ENCODE measurements at regions not wholly inside any gene's neighbourhood (a gene's known extent, or its start where the extent isn't known, plus 50 kb on each side); places are given as distances from the start of the nearest gene placed in this dataset.
"Not testable (repeated sequence)": the region's sequence is repeated elsewhere in the genome, so short reads cannot be mapped to it uniquely, and the experiment has no call there.

DNA sequence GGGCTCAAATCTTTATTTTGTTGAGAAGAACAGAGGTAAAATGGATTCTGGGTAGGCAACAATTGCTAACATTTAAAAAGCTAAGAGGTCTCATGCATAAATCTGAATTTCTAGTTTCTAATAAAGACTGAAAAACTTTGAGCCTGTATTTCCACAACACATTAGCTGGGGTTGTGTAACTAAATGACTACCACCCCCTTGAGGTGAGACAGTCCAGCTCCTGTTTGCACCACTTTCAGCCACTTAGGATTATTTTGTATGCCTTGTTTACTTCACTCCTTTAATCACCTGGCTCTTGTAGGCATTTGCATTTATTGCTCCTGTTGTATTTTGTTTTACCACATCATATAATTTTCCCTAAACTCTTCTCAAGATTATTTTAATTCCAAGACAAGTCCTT is 376.6 kb downstream of the PTH2R start:
- Histone ChIP-seq H3K9me3 (no peaks in the 10 kb centered on the region), H3K4me3 (no peak overlapping the region), H3K4me1 (no peaks in the 10 kb centered on the region), H3K27ac (no peak overlapping the region), H3K36me3 (no peaks in the 10 kb centered on the region), H3K27me3 (no peaks in the 10 kb centered on the region)
- no peak for DNase-seq
- TF ChIP-seq, protein P1, sequence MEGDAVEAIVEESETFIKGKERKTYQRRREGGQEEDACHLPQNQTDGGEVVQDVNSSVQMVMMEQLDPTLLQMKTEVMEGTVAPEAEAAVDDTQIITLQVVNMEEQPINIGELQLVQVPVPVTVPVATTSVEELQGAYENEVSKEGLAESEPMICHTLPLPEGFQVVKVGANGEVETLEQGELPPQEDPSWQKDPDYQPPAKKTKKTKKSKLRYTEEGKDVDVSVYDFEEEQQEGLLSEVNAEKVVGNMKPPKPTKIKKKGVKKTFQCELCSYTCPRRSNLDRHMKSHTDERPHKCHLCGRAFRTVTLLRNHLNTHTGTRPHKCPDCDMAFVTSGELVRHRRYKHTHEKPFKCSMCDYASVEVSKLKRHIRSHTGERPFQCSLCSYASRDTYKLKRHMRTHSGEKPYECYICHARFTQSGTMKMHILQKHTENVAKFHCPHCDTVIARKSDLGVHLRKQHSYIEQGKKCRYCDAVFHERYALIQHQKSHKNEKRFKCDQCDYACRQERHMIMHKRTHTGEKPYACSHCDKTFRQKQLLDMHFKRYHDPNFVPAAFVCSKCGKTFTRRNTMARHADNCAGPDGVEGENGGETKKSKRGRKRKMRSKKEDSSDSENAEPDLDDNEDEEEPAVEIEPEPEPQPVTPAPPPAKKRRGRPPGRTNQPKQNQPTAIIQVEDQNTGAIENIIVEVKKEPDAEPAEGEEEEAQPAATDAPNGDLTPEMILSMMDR (IDR thresholded peaks at IDR 0.05) = no peak
- intact Hi-C loops (cut with DNase I; ENCODE audit: low total_unique reads) = no loop called here

DNA sequence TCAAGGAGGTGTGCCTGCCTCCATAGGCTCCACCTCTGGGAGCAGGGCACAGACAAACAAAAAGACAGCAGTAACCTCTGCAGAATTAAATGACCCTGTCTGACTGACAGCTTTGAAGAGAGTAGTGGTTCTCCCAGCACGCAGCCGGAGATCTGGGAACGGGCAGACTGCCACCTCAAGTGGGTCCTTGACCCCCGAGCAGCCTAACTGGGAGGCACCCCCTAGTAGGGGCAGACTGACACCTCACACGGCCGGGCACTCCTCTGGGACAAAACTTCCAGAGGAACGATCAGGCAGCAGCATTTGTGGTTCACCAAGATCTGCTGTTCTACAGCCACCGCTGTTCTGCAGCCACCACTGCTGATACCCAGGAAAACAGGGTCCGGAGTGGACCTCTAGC is 378.2 kb downstream of the PTH2R start:
- DNase-seq; H3K9me3 ChIP-seq; H3K27me3 ChIP-seq; H3K4me3 ChIP-seq; H3K4me1 ChIP-seq; H3K36me3 ChIP-seq; intact Hi-C loops (cut with DNase I; ENCODE audit: low total_unique reads); H3K27ac ChIP-seq: not testable (repeated sequence)

DNA sequence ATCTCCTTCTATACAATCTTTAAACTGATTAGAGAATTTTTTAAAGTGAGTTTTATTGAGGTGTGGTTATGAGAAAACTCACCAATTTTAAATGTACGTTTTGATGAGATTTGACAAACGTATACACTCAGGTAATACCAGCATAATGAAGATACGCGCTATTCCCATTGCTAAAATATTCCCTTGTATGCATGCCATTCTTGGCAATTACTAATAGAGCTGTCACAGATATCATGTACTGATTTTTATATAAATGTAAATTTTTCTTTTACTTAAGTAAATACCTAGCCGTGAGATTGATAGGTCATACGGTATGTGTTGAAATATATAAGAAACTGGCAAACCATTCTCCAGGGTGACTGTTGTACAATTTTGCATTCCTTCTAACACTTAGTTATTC is 384.7 kb downstream of the PTH2R start:
- Histone ChIP-seq H3K36me3 (no peaks in the 10 kb centered on the region), H3K4me3 (no peak overlapping the region), H3K9me3 (no peaks in the 10 kb centered on the region), H3K27me3 (no peaks in the 10 kb centered on the region), H3K27ac (no peak overlapping the region), H3K4me1 (no peaks in the 10 kb centered on the region)
- DNase-seq = no peak
- TF ChIP-seq, protein P1 (IDR thresholded peaks at IDR 0.05) = no peak
- intact Hi-C loops (cut with DNase I; ENCODE audit: low total_unique reads) = no loop called here

DNA sequence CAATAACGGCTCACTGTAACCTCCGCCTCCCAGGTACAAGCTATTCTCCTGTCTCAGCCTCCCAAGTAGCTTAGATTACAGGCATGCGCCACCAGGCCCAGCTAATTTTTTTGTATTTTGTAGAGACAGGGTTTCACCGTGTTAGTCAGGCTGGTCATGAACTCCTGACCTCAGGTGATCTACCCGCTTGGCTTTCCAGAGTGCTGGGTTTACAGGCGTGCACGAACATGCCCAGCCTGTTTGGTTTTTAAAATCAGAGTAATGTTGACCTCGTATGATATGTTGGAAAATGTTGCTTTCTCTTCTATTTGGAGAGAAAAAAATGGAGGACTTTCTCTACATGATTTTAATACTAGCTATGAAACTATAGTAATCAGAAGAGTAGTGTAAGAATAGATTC is 386.2 kb downstream of the PTH2R start:
- Histone ChIP-seq H3K36me3 (no peaks in the 10 kb centered on the region), H3K4me3 (no peak overlapping the region), H3K27me3 (no peaks in the 10 kb centered on the region), H3K4me1 (no peaks in the 10 kb centered on the region), H3K27ac (no peak overlapping the region), H3K9me3 (no peaks in the 10 kb centered on the region)
- TF ChIP-seq, protein P1 (IDR thresholded peaks at IDR 0.05) = no peak
- DNase-seq = no peak
- intact Hi-C loops (cut with DNase I; ENCODE audit: low total_unique reads) = no loop called here

DNA sequence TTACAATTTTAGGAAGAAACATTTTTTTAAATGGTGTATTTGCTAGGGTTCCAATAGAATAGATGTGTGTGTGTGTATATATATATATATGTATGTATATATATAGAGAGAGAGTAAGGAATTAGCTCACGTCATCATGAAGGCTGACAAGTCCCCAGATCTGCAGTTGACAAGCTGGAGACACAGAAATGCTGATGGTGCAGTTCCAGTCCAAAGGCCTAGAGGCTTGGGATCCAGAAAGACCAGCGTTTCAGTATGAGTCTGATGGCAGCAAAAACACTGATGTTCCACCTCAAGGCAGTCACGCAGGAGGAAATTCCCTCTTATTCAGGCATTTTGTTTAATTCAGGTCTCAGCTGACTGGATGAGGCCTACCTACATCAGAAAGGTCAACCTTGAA is 386.8 kb downstream of the PTH2R start:
- H3K27ac ChIP-seq = no peak overlapping the region
- no peaks in the 10 kb centered on the region for H3K36me3 ChIP-seq
- intact Hi-C loops (cut with DNase I; ENCODE audit: low total_unique reads) = no loop called here
- H3K4me3 ChIP-seq = no peak overlapping the region
- H3K9me3 ChIP-seq = no peaks in the 10 kb centered on the region
- DNase-seq = no peak
- no peaks in the 10 kb centered on the region for H3K27me3 ChIP-seq
- no peaks in the 10 kb centered on the region for H3K4me1 ChIP-seq
- TF ChIP-seq, protein P1 (IDR thresholded peaks at IDR 0.05) = no peak

DNA sequence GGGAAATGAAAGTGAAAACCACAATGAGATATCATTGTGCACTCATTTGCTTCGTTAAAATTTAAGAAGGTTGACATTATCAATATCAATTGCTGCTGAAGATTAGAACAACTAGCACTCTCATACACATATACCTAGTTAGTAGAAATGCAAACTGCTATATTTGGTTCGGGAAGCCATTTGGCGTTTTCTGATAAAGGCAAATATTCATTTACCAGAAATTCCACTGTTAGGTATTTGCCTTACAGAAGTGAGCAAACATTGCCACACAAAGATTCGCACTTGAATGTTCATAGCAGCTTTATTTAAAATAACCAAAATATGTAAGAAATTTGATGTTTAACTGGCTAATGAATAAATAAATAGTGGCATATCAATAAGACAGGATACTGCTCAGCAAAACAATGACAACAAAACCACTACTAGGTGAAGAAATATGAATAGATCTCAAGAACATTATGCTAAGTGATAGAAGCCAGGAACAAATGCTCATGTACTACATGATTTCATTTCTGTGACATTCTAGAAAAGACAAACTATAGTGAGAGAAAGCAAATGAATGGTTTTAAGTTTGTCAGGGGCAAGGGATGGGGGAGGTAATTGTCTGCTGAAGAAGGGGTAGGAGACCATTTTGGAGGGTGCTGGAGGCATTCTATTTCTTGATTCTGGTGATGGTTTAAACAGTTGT is 387.8 kb downstream of the PTH2R start:
- Histone ChIP-seq H3K36me3 (no peaks in the 10 kb centered on the region), H3K27ac (no peak overlapping the region), H3K27me3 (no peaks in the 10 kb centered on the region), H3K9me3 (no peaks in the 10 kb centered on the region), H3K4me3 (no peak overlapping the region), H3K4me1 (no peaks in the 10 kb centered on the region)
- intact Hi-C loops (cut with DNase I; ENCODE audit: low total_unique reads) = no loop called here
- no peak for DNase-seq
- TF ChIP-seq, protein P1 (IDR thresholded peaks at IDR 0.05) = no peak

Measured in tibial artery (tissue), 4 donors.